H1 (cell line): ENCODE measurements at regions not wholly inside any gene's neighbourhood (a gene's known extent, or its start where the extent isn't known, plus 50 kb on each side); places are given as distances from the start of the nearest gene placed in this dataset.

ENCODE experiments used
- CTCF ChIA-PET: fragments of 300-600 bp; sonication (Branson Sonifier 250); formaldehyde crosslinking; loops from one replicate; lab custom pipeline; 2021; ENCODE audit not compliant: partially characterized antibody; lab: Charles Lee
- POLR2A ChIA-PET: fragments of 300-600 bp; sonication (Branson Sonifier 250); formaldehyde crosslinking; loops from one replicate; lab custom pipeline; 2021; ENCODE audit warnings: inconsistent platforms; ENCODE audit not compliant: partially characterized antibody; lab: Charles Lee
- DNase-seq, 2 experiments: peaks; one replicate each; pipeline versions ENCODE4 v3.0.0 to v3.0.0-alpha.2; 2010 to 2022; ENCODE audit warnings: low spot score in 2 of 2, low read depth in 1 of 2, mixed read lengths in 1 of 2
- FAIRE-seq: peaks from 2 replicates; lab custom pipeline; 2011; peaks lifted over from hg19 to GRCh38; lab: Jason Lieb, UNC
- H2AFZ ChIP-seq: 2 replicates; pipeline ENCODE4 v1.8.1; 2012; ENCODE audit warnings: low read length, inconsistent platforms
- H2AK5ac ChIP-seq: 2 replicates; pipeline ENCODE4 v1.6.1; 2013; ENCODE audit warnings: low read depth, low read length
- H2BK120ac ChIP-seq: replicated peaks from 2 replicates; pipeline ENCODE3; 2013; ENCODE audit warnings: low read depth, low read length, inconsistent platforms
- H2BK12ac ChIP-seq: 2 replicates; pipeline ENCODE4 v1.6.1; 2013; ENCODE audit warnings: low read depth, low read length
- H2BK15ac ChIP-seq: 2 replicates; pipeline ENCODE4 v1.6.1; 2013; ENCODE audit warnings: low read length
- H2BK20ac ChIP-seq: 2 replicates; pipeline ENCODE4 v1.6.1; 2013; ENCODE audit warnings: low read length
- H2BK5ac ChIP-seq: 2 replicates; pipeline ENCODE4 v1.6.1; 2013; ENCODE audit warnings: low read depth, low read length
- H3K14ac ChIP-seq: 2 replicates; pipeline ENCODE4 v1.6.1; 2013; ENCODE audit warnings: inconsistent platforms; ENCODE audit not compliant: insufficient read length
- H3K18ac ChIP-seq: 2 replicates; pipeline ENCODE4 v1.6.1; 2013; ENCODE audit warnings: low read length; ENCODE audit errors: extremely low read depth
- H3K23ac ChIP-seq: 2 replicates; pipeline ENCODE4 v1.6.1; 2013; ENCODE audit warnings: inconsistent platforms; ENCODE audit not compliant: insufficient read length
- H3K23me2 ChIP-seq: 2 replicates; pipeline ENCODE4 v1.6.1; 2013; ENCODE audit warnings: low read depth, low read length
- H3K27ac ChIP-seq: 2 replicates; pipeline ENCODE4 v1.6.1; 2011; ENCODE audit warnings: low read depth, low read length, inconsistent platforms
- H3K27me3 ChIP-seq, 4 experiments: replicated peaks in 1 of 4; 1 replicate in 1 of 4; 2 replicates in 3 of 4; pipeline versions ENCODE4 v1.6.1 to v1.8.1; 2011 to 2013; ENCODE audit warnings: low read length in 3 of 4, mild to moderate bottlenecking in 3 of 4, inconsistent platforms in 2 of 4, mixed read lengths in 2 of 4, moderate library complexity in 1 of 4; ENCODE audit not compliant: control insufficient read depth in 3 of 4, insufficient read depth in 3 of 4; ENCODE audit errors: extremely low read depth in 1 of 4
- H3K36me3 ChIP-seq, 4 experiments: 2 replicates each; pipeline versions ENCODE4 v1.6.1 to v1.8.1; 2011 to 2013; ENCODE audit warnings: mild to moderate bottlenecking in 4 of 4, low read length in 3 of 4, moderate library complexity in 2 of 4, control low read depth in 1 of 4, inconsistent platforms in 1 of 4; ENCODE audit not compliant: insufficient read depth in 4 of 4, control insufficient read depth in 2 of 4
- H3K4ac ChIP-seq: replicated peaks from 2 replicates; pipeline ENCODE3; 2013; ENCODE audit warnings: low read length, low read depth, mixed read lengths, inconsistent platforms; ENCODE audit not compliant: insufficient read length
- H3K4me1 ChIP-seq, 4 experiments: replicated peaks in 1 of 4; 1 replicate in 1 of 4; 2 replicates in 3 of 4; pipeline versions ENCODE4 v1.6.1 to v1.8.1; 2011 to 2013; ENCODE audit warnings: low read length in 3 of 4, inconsistent platforms in 2 of 4, mixed read lengths in 1 of 4; ENCODE audit not compliant: insufficient read depth in 4 of 4, control insufficient read depth in 3 of 4
- H3K4me2 ChIP-seq, 2 experiments: 2 replicates each; pipeline versions ENCODE4 v1.6.1 to v1.8.1; 2011 to 2013; ENCODE audit warnings: low read depth in 2 of 2, low read length in 2 of 2, control low read depth in 1 of 2, inconsistent platforms in 1 of 2, mild to moderate bottlenecking in 1 of 2; ENCODE audit not compliant: insufficient read depth in 1 of 2
- H3K4me3 ChIP-seq, 4 experiments: fragments of 200-600, 300-600 bp in 1 of 4; sonication (generic), shearing (Covaris generic), sonication (Bioruptor Twin) in 1 of 4; 2 replicates each; pipeline versions ENCODE4 v1.5.1 to v1.8.1; 2011 to 2016; ENCODE audit warnings: low read length in 4 of 4, low read depth in 3 of 4, control low read depth in 2 of 4, inconsistent platforms in 2 of 4, mild to moderate bottlenecking in 2 of 4, mixed read lengths in 1 of 4, moderate library complexity in 1 of 4; ENCODE audit not compliant: insufficient read depth in 2 of 4; ENCODE audit errors: extremely low read depth in 1 of 4
- H3K56ac ChIP-seq: replicated peaks from 2 replicates; pipeline ENCODE3; 2013; ENCODE audit warnings: low read depth, mild to moderate bottlenecking, mixed read lengths, low read length, inconsistent platforms; ENCODE audit not compliant: insufficient read length
- H3K79me1 ChIP-seq: 2 replicates; pipeline ENCODE4 v1.6.1; 2013; ENCODE audit warnings: low read depth, low read length, control low read depth
- H3K79me2 ChIP-seq, 2 experiments: 2 replicates each; pipeline versions ENCODE4 v1.6.1 to v1.8.1; 2012 to 2013; ENCODE audit warnings: low read length in 2 of 2, mild to moderate bottlenecking in 2 of 2, inconsistent platforms in 1 of 2; ENCODE audit not compliant: insufficient read depth in 2 of 2, control insufficient read depth in 1 of 2
- H3K9ac ChIP-seq, 4 experiments: replicated peaks in 1 of 4; 1 replicate in 1 of 4; 2 replicates in 3 of 4; pipeline versions ENCODE4 v1.6.1 to v1.8.1; 2011 to 2013; ENCODE audit warnings: low read depth in 3 of 4, low read length in 3 of 4, control low read depth in 2 of 4, mild to moderate bottlenecking in 2 of 4, moderate library complexity in 2 of 4, inconsistent platforms in 1 of 4; ENCODE audit errors: extremely low read depth in 1 of 4
- H3K9me3 ChIP-seq, 2 experiments: 2 replicates each; pipeline versions ENCODE4 v1.6.1 to v1.8.1; 2012 to 2013; ENCODE audit warnings: mild to moderate bottlenecking in 2 of 2, moderate library complexity in 2 of 2, control low read depth in 1 of 2, inconsistent platforms in 1 of 2, low read depth in 1 of 2, low read length in 1 of 2, mixed read lengths in 1 of 2; ENCODE audit not compliant: insufficient read depth in 2 of 2
- H4K20me1 ChIP-seq, 2 experiments: replicated peaks in 1 of 2; 2 replicates each; pipeline versions ENCODE3 to v1.8.1; 2011 to 2013; ENCODE audit warnings: inconsistent platforms in 2 of 2, low read length in 2 of 2, mild to moderate bottlenecking in 1 of 2; ENCODE audit not compliant: insufficient read depth in 2 of 2, control insufficient read depth in 1 of 2
- H4K5ac ChIP-seq: 2 replicates; pipeline ENCODE4 v1.6.1; 2013; ENCODE audit warnings: low read length, low read depth, mixed read lengths, inconsistent platforms; ENCODE audit not compliant: insufficient read length
- H4K8ac ChIP-seq: 2 replicates; pipeline ENCODE4 v1.8.0; 2013; ENCODE audit warnings: mild to moderate bottlenecking, moderate library complexity, low read length, inconsistent platforms; ENCODE audit not compliant: insufficient read depth; ENCODE audit errors: extremely low read depth
- H4K91ac ChIP-seq: replicated peaks from 2 replicates; pipeline ENCODE3; 2013; ENCODE audit warnings: low read length, mixed read lengths, inconsistent platforms; ENCODE audit not compliant: insufficient read length
- ATF2 ChIP-seq: IDR thresholded peaks from 2 replicates; pipeline ENCODE4 v1.6.1; 2012; ENCODE audit warnings: low read length, inconsistent platforms
- JUN ChIP-seq: IDR thresholded peaks from 2 replicates; pipeline ENCODE4 v1.6.1; 2011; ENCODE audit warnings: low read depth, mild to moderate bottlenecking, improper control_type of control experiment, low read length
- RNF2 ChIP-seq: fragments of 200-900, 300-1000 bp; sonication (generic); IDR thresholded peaks from 2 replicates; pipeline ENCODE4 v1.7.1; 2016; ENCODE audit warnings: borderline replicate concordance, low read depth, mild to moderate bottlenecking, antibody characterized with exemption, low read length; ENCODE audit not compliant: poor library complexity, severe bottlenecking; ENCODE audit errors: missing control alignments
- SP4 ChIP-seq: IDR thresholded peaks from 2 replicates; pipeline ENCODE4 v1.6.1; 2012; ENCODE audit warnings: low read length, inconsistent platforms
- TEAD4 ChIP-seq: IDR thresholded peaks from 2 replicates; pipeline ENCODE4 v1.6.1; 2012; ENCODE audit warnings: low read depth, low read length, inconsistent platforms, mixed read lengths
- WGBS, 2 experiments: shearing (Covaris generic) in 1 of 2; methylation state at CpG; one replicate each; pipeline versions ENCODE4 v1.1.6 to v1.1.7; 2013 to 2015; ENCODE audit warnings: low lambda C conversion rate in 2 of 2, mixed read lengths in 2 of 2, inconsistent platforms in 1 of 2, low coverage in 1 of 2, missing lambda C conversion rate in 1 of 2; ENCODE audit not compliant: insufficient replicate concordance in 2 of 2, insufficient coverage in 1 of 2, insufficient read length in 1 of 2; ENCODE audit errors: extremely low coverage in 1 of 2, missing lambda C conversion rate in 1 of 2; 5-methylcytosine and 5-hydroxymethylcytosine counted together

GRCh38 chr7:131944556-131945069 is 388.2 kb upstream of the PODXL start:
- ChIA-PET POLR2A (no interaction called here), CTCF (interaction anchor here (0.5 to 3.9 kb wide), 58 partner anchors 11 to 639 kb away, joined by 3 to 41 read pairs (median 4); no protein-coding TSS in a partner anchor)
- H3K4ac ChIP-seq: no peak overlapping the region
- H2BK15ac ChIP-seq: no peak overlapping the region
- H3K27ac ChIP-seq: no peak overlapping the region
- WGBS, 2 experiments: 90% methylated on average over 8 of the region's 8 CpGs; no CpG with 5 or more reads in 1 of the 2 experiments
- no peak for TF ChIP-seq JUN
- no peak for TF ChIP-seq SP4
- no peak for TF ChIP-seq ATF2
- TF ChIP-seq RNF2: no peak
- no peak for TF ChIP-seq TEAD4
- no peak for FAIRE-seq
- no peak overlapping the region for H4K8ac ChIP-seq
- no peak overlapping the region for H2AK5ac ChIP-seq
- H4K5ac ChIP-seq: no peak overlapping the region
- no peak overlapping the region for H3K23ac ChIP-seq
- H4K91ac ChIP-seq: no peak overlapping the region
- no peak overlapping the region for H2BK12ac ChIP-seq
- no peak overlapping the region for H3K4me2 ChIP-seq
- no peak overlapping the region for H3K4me3 ChIP-seq
- H2AFZ ChIP-seq: 0 out of 2 replicates have a peak overlapping the region, but pooled peaks have one; percentile 99
- no peak overlapping the region for H2BK120ac ChIP-seq
- no peaks in the 10 kb centered on the region for H3K23me2 ChIP-seq
- no peaks in the 10 kb centered on the region for H4K20me1 ChIP-seq
- H3K9me3 ChIP-seq: 0 out of 4 replicates have a peak, but pooled peaks cover 0 to 4% of the 10 kb centered on the region in 2 experiments
- no peak overlapping the region for H3K18ac ChIP-seq
- H3K4me1 ChIP-seq: no peaks in the 10 kb centered on the region; a peak in 1 of 7 replicates
- H3K79me2 ChIP-seq: no peaks in the 10 kb centered on the region
- no peak for DNase-seq
- no peaks in the 10 kb centered on the region for H3K79me1 ChIP-seq
- no peak overlapping the region for H2BK20ac ChIP-seq
- H3K14ac ChIP-seq: no peak overlapping the region
- H2BK5ac ChIP-seq: no peak overlapping the region
- H3K36me3 ChIP-seq: no peaks in the 10 kb centered on the region
- no peak overlapping the region for H3K56ac ChIP-seq
- H3K9ac ChIP-seq: no peak overlapping the region
- H3K27me3 ChIP-seq: peaks cover 0 to 14% (median 6%) of the 10 kb centered on the region in 4 experiments; a peak in 3 of 7 replicates
